Body of pancreas (tissue), 4 donors: ENCODE measurements at regions not wholly inside any gene's neighbourhood (a gene's known extent, or its start where the extent isn't known, plus 50 kb on each side); places are given as distances from the start of the nearest gene placed in this dataset.

Experiments
- POLR2A ChIP-seq, 3 donors: fragments of 450-650 bp; IDR thresholded peaks; one replicate each; pipeline ENCODE4 v1.6.1; 2016; ENCODE audit warnings: antibody characterized with exemption in 3 of 3, mild to moderate bottlenecking in 2 of 3
- TF ChIP-seq, protein P1 (sequence below), 7 experiments: fragments of 450-650 bp in 4 of 7; fragments of 200-600 bp in 3 of 7; sonication (generic) in 3 of 7; IDR thresholded peaks; one replicate each; pipeline ENCODE4 v1.5.1; 2016 to 2019; ENCODE audit warnings: antibody characterized with exemption in 7 of 7

DNA sequence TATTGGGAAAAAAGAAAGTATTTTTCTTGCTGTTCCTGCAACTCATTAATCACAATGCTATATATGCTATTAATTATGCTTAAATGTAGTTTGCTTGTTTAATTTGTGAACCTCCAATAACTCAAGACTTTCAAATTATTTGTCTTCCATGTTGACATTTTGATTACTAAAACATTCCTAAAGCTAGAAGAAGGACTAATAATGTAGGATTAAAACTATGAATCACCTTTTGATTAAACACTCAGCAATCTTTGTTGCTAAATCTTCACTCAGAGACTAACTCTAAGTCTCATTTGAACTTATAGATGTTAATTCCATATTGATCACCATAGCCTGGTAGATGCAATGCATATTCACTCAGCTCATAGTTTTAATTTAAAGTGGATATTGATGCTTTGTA is 524.6 kb upstream of the ZEB2 start:
- TF ChIP-seq, protein P1, sequence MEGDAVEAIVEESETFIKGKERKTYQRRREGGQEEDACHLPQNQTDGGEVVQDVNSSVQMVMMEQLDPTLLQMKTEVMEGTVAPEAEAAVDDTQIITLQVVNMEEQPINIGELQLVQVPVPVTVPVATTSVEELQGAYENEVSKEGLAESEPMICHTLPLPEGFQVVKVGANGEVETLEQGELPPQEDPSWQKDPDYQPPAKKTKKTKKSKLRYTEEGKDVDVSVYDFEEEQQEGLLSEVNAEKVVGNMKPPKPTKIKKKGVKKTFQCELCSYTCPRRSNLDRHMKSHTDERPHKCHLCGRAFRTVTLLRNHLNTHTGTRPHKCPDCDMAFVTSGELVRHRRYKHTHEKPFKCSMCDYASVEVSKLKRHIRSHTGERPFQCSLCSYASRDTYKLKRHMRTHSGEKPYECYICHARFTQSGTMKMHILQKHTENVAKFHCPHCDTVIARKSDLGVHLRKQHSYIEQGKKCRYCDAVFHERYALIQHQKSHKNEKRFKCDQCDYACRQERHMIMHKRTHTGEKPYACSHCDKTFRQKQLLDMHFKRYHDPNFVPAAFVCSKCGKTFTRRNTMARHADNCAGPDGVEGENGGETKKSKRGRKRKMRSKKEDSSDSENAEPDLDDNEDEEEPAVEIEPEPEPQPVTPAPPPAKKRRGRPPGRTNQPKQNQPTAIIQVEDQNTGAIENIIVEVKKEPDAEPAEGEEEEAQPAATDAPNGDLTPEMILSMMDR (IDR thresholded peaks at IDR 0.05), result no peak
- no peak for TF ChIP-seq POLR2A (IDR thresholded peaks at IDR 0.05)
